Activated CD4-positive, alpha-beta T cell treated with anti-CD3 and anti-CD28 coated beads for 36 hours (primary cell): ENCODE measurements at regions not wholly inside any gene's neighbourhood (a gene's known extent, or its start where the extent isn't known, plus 50 kb on each side); places are given as distances from the start of the nearest gene placed in this dataset.

Experiments used
- ATAC-seq: fragments of 200-7000 bp; cut with Tn5 transposase; one replicate; pipeline ENCODE4 v1.10.0; 2021; ENCODE audit warnings: mild to moderate bottlenecking, moderate library complexity
- CTCF ChIA-PET: fragments of 350-600 bp; sonication (Branson Sonifier 250); formaldehyde crosslinking; loops from one replicate; lab custom pipeline; 2021; ENCODE audit warnings: antibody characterized with exemption; lab: Charles Lee
- POLR2A ChIA-PET: fragments of 350-600 bp; sonication (Branson Sonifier 250); formaldehyde crosslinking; loops from one replicate; lab custom pipeline; 2021; ENCODE audit warnings: antibody characterized with exemption, inconsistent platforms; lab: Charles Lee
- DNase-seq: peaks from one replicate; pipeline ENCODE4 v3.0.0-alpha.2; 2020
- H3K27ac Mint-ChIP-seq: one replicate; pipeline ENCODE4 v1.8.0; 2021; ENCODE audit warnings: mixed read lengths
- H3K27me3 Mint-ChIP-seq: one replicate; pipeline ENCODE4 v1.8.0; 2021; ENCODE audit warnings: mixed read lengths
- H3K36me3 Mint-ChIP-seq: one replicate; pipeline ENCODE4 v1.8.0; 2021; ENCODE audit warnings: low read depth, mixed read lengths
- H3K4me1 Mint-ChIP-seq: one replicate; pipeline ENCODE4 v1.8.0; 2021; ENCODE audit warnings: mixed read lengths
- H3K4me3 Mint-ChIP-seq: one replicate; pipeline ENCODE4 v1.8.0; 2021; ENCODE audit warnings: mild to moderate bottlenecking, moderate library complexity, mixed read lengths
- H3K9me3 Mint-ChIP-seq: one replicate; pipeline ENCODE4 v1.8.0; 2021; ENCODE audit warnings: low read depth, mixed read lengths
- intact Hi-C, 2 experiments: fragments of 100-400 bp; cut with DNase I in 1 of 2; cut with micrococcal nuclease in 1 of 2; formaldehyde crosslinking; loops; one replicate each; pipeline versions ENCODE4 v1.14.2 to v1.15.1; 2022 to 2024; cut with DNase I, micrococcal nuclease

- intact Hi-C loops: no loop called here
These were observed 428.8 kb upstream of the JARID2 start for GRCh38 chr6:14817074-14817473.

GRCh38 chr6:14818422-14818884 lies 427.4 kb upstream of the JARID2 start:
- ChIA-PET CTCF (interaction anchor here (1.0 to 1.1 kb wide), 2 partner anchors 12 to 34 kb away, joined by 3 to 4 read pairs; no protein-coding TSS in a partner anchor), POLR2A (no interaction called here)
- peaks cover 27% of the 10 kb centered on the region for H3K4me1 Mint-ChIP-seq
- H3K36me3 Mint-ChIP-seq: peaks cover 4% of the 10 kb centered on the region
- DNase-seq: no peak
- H3K4me3 Mint-ChIP-seq: no peak overlapping the region
- H3K27me3 Mint-ChIP-seq: no peaks in the 10 kb centered on the region
- no peak overlapping the region for H3K27ac Mint-ChIP-seq
- intact Hi-C loops: no loop called here
- H3K9me3 Mint-ChIP-seq: peaks cover 5% of the 10 kb centered on the region
- no peak for ATAC-seq

More at GRCh38 chr6:14817074-14817473, 428.8 kb upstream of the JARID2 start:
- peaks cover 4% of the 10 kb centered on the region for H3K36me3 Mint-ChIP-seq
- H3K4me1 Mint-ChIP-seq: peaks cover 26% of the 10 kb centered on the region
- POLR2A ChIA-PET: no interaction called here
- H3K4me3 Mint-ChIP-seq: no peak overlapping the region
- H3K27ac Mint-ChIP-seq: no peak overlapping the region
- H3K27me3 Mint-ChIP-seq: no peaks in the 10 kb centered on the region
- CTCF ChIA-PET: no interaction called here
- no peak for ATAC-seq
- peaks cover 5% of the 10 kb centered on the region for H3K9me3 Mint-ChIP-seq
- DNase-seq: no peak

- Mint-ChIP-seq H3K36me3 (peaks cover 4% of the 10 kb centered on the region), H3K27ac (peak overlapping the region; percentile 22), H3K4me1 (peaks cover 29% of the 10 kb centered on the region), H3K27me3 (no peaks in the 10 kb centered on the region), H3K4me3 (no peak overlapping the region), H3K9me3 (peaks cover 5% of the 10 kb centered on the region)
- DNase-seq (no peak), ATAC-seq (no peak)
- intact Hi-C loops: no loop called here
- ChIA-PET POLR2A (no interaction called here), CTCF (interaction anchor here (1.0 to 1.1 kb wide), 2 partner anchors 11 to 34 kb away, joined by 3 to 4 read pairs; no protein-coding TSS in a partner anchor)
These were observed 426.9 kb upstream of the JARID2 start for GRCh38 chr6:14819001-14819400.

- intact Hi-C loops: loop anchor here (1.0 to 5.0 kb wide), 7 partner anchors 55 to 597 kb away; partner anchors contain the start of gene JARID2 (in 1 of the 2)
- Mint-ChIP-seq H3K4me1 (peaks cover 31% of the 10 kb centered on the region), H3K27me3 (no peaks in the 10 kb centered on the region), H3K9me3 (peaks cover 5% of the 10 kb centered on the region), H3K4me3 (no peak overlapping the region), H3K27ac (peak overlapping the region; percentile 22), H3K36me3 (peaks cover 4% of the 10 kb centered on the region)
- DNase-seq (no peak), ATAC-seq (no peak)
- ChIA-PET CTCF (no interaction called here), POLR2A (interaction anchor here (0.6 kb wide), 2 partner anchors 16 to 20 kb away, joined by 3 to 5 read pairs; no protein-coding TSS in a partner anchor)
These were observed 425.9 kb upstream of the JARID2 start for GRCh38 chr6:14819840-14820420.

- Mint-ChIP-seq H3K27ac (no peak overlapping the region), H3K36me3 (peaks cover 4% of the 10 kb centered on the region), H3K9me3 (peaks cover 5% of the 10 kb centered on the region), H3K27me3 (no peaks in the 10 kb centered on the region), H3K4me3 (no peak overlapping the region), H3K4me1 (peaks cover 31% of the 10 kb centered on the region)
- ATAC-seq (no peak), DNase-seq (no peak)
- POLR2A ChIA-PET: interaction anchor here (0.7 kb wide), 1 partner anchor 15 kb away, joined by 3 read pairs; no protein-coding TSS in a partner anchor
- intact Hi-C loops: loop anchor here (5.0 kb wide), 3 partner anchors 90 to 595 kb away; partner anchors contain the start of gene JARID2 (in 1 of the 2)
- CTCF ChIA-PET: no interaction called here
These were observed 423.8 kb upstream of the JARID2 start for GRCh38 chr6:14822012-14822553.

GRCh38 chr6:14822679-14823078 lies 423.2 kb upstream of the JARID2 start:
- Mint-ChIP-seq H3K4me3 (no peak overlapping the region), H3K27me3 (no peaks in the 10 kb centered on the region), H3K27ac (no peak overlapping the region), H3K9me3 (peaks cover 5% of the 10 kb centered on the region), H3K36me3 (peaks cover 4% of the 10 kb centered on the region), H3K4me1 (peaks cover 31% of the 10 kb centered on the region)
- intact Hi-C loops: loop anchor here (5.0 kb wide), 3 partner anchors 90 to 595 kb away; partner anchors contain the start of gene JARID2 (in 1 of the 2)
- ChIA-PET POLR2A (no interaction called here), CTCF (no interaction called here)
- ATAC-seq (no peak), DNase-seq (no peak)

GRCh38 chr6:14824060-14824459 lies 421.8 kb upstream of the JARID2 start:
- Mint-ChIP-seq H3K27me3 (no peaks in the 10 kb centered on the region), H3K4me3 (no peak overlapping the region), H3K4me1 (peaks cover 30% of the 10 kb centered on the region), H3K36me3 (peaks cover 4% of the 10 kb centered on the region), H3K9me3 (peaks cover 5% of the 10 kb centered on the region), H3K27ac (peak overlapping the region; percentile 48)
- CTCF ChIA-PET: interaction anchor here (0.7 to 1.1 kb wide), 2 partner anchors 10 to 15 kb away, joined by 3 read pairs; no protein-coding TSS in a partner anchor
- POLR2A ChIA-PET: no interaction called here
- DNase-seq: no peak
- ATAC-seq: no peak
- intact Hi-C loops: loop anchor here (5.0 kb wide), 3 partner anchors 92 to 593 kb away; partner anchors contain the start of gene JARID2 (in 1 of the 2)

- Mint-ChIP-seq H3K27ac (no peak overlapping the region), H3K36me3 (peaks cover 4% of the 10 kb centered on the region), H3K9me3 (peaks cover 5% of the 10 kb centered on the region), H3K27me3 (no peaks in the 10 kb centered on the region), H3K4me3 (no peak overlapping the region), H3K4me1 (peaks cover 24% of the 10 kb centered on the region)
- ChIA-PET CTCF (interaction anchor here (0.7 kb wide), 1 partner anchor 15 kb away, joined by 3 read pairs; no protein-coding TSS in a partner anchor), POLR2A (no interaction called here)
- ATAC-seq: no peak
- no peak for DNase-seq
- intact Hi-C loops: loop anchor here (5.0 kb wide), 3 partner anchors 92 to 593 kb away; partner anchors contain the start of gene JARID2 (in 1 of the 2)
These were observed 421.2 kb upstream of the JARID2 start for GRCh38 chr6:14824484-14825275.

- CTCF ChIA-PET: no interaction called here
- no peak for ATAC-seq
- intact Hi-C loops: no loop called here
These were observed 419.4 kb upstream of the JARID2 start for GRCh38 chr6:14826456-14826855.

GRCh38 chr6:14827354-14827753 lies 418.5 kb upstream of the JARID2 start:
- Mint-ChIP-seq H3K9me3 (no peaks in the 10 kb centered on the region), H3K27ac (no peak overlapping the region), H3K4me1 (peaks cover 5% of the 10 kb centered on the region), H3K27me3 (no peaks in the 10 kb centered on the region), H3K36me3 (no peaks in the 10 kb centered on the region), H3K4me3 (no peak overlapping the region)
- ATAC-seq: no peak
- CTCF ChIA-PET: no interaction called here
- intact Hi-C loops: no loop called here
- DNase-seq: no peak
- POLR2A ChIA-PET: no interaction called here

More at GRCh38 chr6:14826456-14826855, 419.4 kb upstream of the JARID2 start:
- no peak for DNase-seq
- no peaks in the 10 kb centered on the region for H3K27me3 Mint-ChIP-seq
- POLR2A ChIA-PET: no interaction called here
- H3K27ac Mint-ChIP-seq: no peak overlapping the region
- no peak overlapping the region for H3K4me3 Mint-ChIP-seq
- H3K36me3 Mint-ChIP-seq: no peaks in the 10 kb centered on the region
- peaks cover 12% of the 10 kb centered on the region for H3K4me1 Mint-ChIP-seq
- peaks cover 2% of the 10 kb centered on the region for H3K9me3 Mint-ChIP-seq

- no peak for DNase-seq
- CTCF ChIA-PET: interaction anchor here (0.6 kb wide), 1 partner anchor 49 kb away, joined by 3 read pairs; no protein-coding TSS in a partner anchor
These were observed 417.7 kb upstream of the JARID2 start for GRCh38 chr6:14828201-14828611.

More at GRCh38 chr6:14828201-14828611, 417.7 kb upstream of the JARID2 start:
- Mint-ChIP-seq H3K4me3 (no peak overlapping the region), H3K9me3 (no peaks in the 10 kb centered on the region), H3K36me3 (no peaks in the 10 kb centered on the region), H3K27ac (no peak overlapping the region), H3K4me1 (peaks cover 5% of the 10 kb centered on the region), H3K27me3 (no peaks in the 10 kb centered on the region)
- ATAC-seq: no peak
- intact Hi-C loops: no loop called here
- POLR2A ChIA-PET: no interaction called here
